ENCODE measurements at regions not wholly inside any gene's neighbourhood (a gene's known extent, or its start where the extent isn't known, plus 50 kb on each side); places are given as distances from the start of the nearest gene placed in this dataset.
"Not testable (repeated sequence)": the region's sequence is repeated elsewhere in the genome, so short reads cannot be mapped to it uniquely, and the experiment has no call there.

DNA sequence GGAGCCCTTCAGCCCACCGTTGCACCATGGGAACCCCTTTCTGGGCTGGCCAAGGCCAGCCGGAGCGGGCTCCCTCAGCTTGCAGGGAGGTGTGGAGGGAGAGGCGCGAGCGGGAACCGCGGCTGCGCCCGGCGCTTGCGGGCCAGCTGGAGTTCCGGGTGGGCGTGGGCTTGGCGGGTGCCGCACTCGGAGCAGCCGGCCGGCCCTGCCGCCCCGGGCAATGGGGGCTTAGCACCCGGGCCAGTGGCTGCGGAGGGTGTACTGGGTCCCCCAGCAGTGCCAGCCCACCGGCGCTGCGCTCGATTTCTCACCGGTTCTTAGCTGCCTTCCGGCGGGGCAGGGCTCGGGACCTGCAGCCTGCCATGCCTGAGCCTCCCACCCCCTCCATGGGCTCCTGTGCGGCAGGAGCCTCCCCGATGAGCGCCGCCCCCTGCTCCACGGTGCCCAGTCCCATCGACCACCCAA lies 949.8 kb downstream of the NR2F1-AS1 start:
- TF ChIP-seq, protein P1, sequence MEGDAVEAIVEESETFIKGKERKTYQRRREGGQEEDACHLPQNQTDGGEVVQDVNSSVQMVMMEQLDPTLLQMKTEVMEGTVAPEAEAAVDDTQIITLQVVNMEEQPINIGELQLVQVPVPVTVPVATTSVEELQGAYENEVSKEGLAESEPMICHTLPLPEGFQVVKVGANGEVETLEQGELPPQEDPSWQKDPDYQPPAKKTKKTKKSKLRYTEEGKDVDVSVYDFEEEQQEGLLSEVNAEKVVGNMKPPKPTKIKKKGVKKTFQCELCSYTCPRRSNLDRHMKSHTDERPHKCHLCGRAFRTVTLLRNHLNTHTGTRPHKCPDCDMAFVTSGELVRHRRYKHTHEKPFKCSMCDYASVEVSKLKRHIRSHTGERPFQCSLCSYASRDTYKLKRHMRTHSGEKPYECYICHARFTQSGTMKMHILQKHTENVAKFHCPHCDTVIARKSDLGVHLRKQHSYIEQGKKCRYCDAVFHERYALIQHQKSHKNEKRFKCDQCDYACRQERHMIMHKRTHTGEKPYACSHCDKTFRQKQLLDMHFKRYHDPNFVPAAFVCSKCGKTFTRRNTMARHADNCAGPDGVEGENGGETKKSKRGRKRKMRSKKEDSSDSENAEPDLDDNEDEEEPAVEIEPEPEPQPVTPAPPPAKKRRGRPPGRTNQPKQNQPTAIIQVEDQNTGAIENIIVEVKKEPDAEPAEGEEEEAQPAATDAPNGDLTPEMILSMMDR (IDR thresholded peaks at IDR 0.05 in 8 of 11, conservative IDR thresholded peaks at IDR 0.05 in 3 of 11), result not testable (repeated sequence)
- not testable (repeated sequence) for TF ChIP-seq POLR2A, POLR2AphosphoS5 (IDR thresholded peaks at IDR 0.05)

Measured in spleen (tissue), 7 donors.